Parathyroid adenoma (tissue), 2 donors: ENCODE measurements at regions not wholly inside any gene's neighbourhood (a gene's known extent, or its start where the extent isn't known, plus 50 kb on each side); places are given as distances from the start of the nearest gene placed in this dataset.

Experiments
- H2AFZ ChIP-seq: fragments of 300-600 bp; sonication (generic); one replicate; pipeline ENCODE4 v1.7.0; 2017; ENCODE audit warnings: antibody characterized with exemption, mild to moderate bottlenecking
- H3K27ac ChIP-seq: fragments of 300-600 bp; sonication (generic); one replicate; pipeline ENCODE4 v1.7.0; 2017
- H3K27me3 ChIP-seq: fragments of 300-600 bp; sonication (generic); one replicate; pipeline ENCODE4 v1.7.0; 2017; ENCODE audit warnings: low read length; ENCODE audit not compliant: control insufficient read depth, insufficient read depth
- H3K36me3 ChIP-seq: fragments of 300-600 bp; sonication (generic); one replicate; pipeline ENCODE4 v1.7.0; 2017; ENCODE audit warnings: low read length; ENCODE audit not compliant: control insufficient read depth, insufficient read depth
- H3K4me1 ChIP-seq: fragments of 300-600 bp; sonication (generic); one replicate; pipeline ENCODE4 v1.7.0; 2017; ENCODE audit warnings: control low read depth
- H3K4me2 ChIP-seq: fragments of 300-600 bp; sonication (generic); one replicate; pipeline ENCODE4 v1.7.0; 2017; ENCODE audit warnings: low read length
- H3K4me3 ChIP-seq: fragments of 300-600 bp; sonication (generic); one replicate; pipeline ENCODE4 v1.7.0; 2017; ENCODE audit warnings: low read depth, low read length
- H3K79me2 ChIP-seq: fragments of 300-600 bp; sonication (generic); one replicate; pipeline ENCODE4 v1.7.0; 2017; ENCODE audit warnings: control low read depth
- H3K9ac ChIP-seq: fragments of 300-600 bp; sonication (generic); one replicate; pipeline ENCODE4 v1.7.0; 2017; ENCODE audit warnings: mild to moderate bottlenecking
- H3K9me3 ChIP-seq: fragments of 300-600 bp; sonication (generic); one replicate; pipeline ENCODE4 v1.7.0; 2017; ENCODE audit warnings: low read length; ENCODE audit not compliant: control insufficient read depth
- CTCF ChIP-seq: fragments of 300-600 bp; sonication (generic); IDR thresholded peaks from one replicate; pipeline ENCODE4 v1.7.0; 2017; ENCODE audit warnings: antibody characterized with exemption, mild to moderate bottlenecking
- donor health status: primary hyperparathyroidism.

DNA sequence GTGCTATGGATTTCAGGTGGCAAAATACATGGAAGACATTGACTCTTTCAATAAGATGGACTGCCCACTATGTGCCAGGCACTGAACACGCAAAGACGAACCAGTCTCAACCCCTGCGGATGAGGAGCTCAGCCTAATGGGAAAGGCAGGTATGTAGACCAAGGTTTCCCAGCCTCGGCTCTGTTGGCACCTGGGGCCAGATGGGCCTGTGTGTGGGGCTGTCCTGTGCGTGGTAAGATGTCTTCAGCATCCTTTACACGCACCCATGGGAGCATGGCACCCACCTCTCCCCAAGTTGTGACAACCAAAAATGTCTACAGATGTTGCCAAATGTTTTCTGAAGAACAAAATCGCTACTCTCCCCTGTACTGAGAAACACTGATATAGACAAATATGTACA, 82.6 kb upstream of the FOXQ1 start:
- Histone ChIP-seq H3K27me3 (no peaks in the 10 kb centered on the region), H3K9ac (no peak overlapping the region), H3K79me2 (no peaks in the 10 kb centered on the region), H3K9me3 (no peaks in the 10 kb centered on the region), H3K4me3 (no peak overlapping the region), H3K4me2 (no peak overlapping the region), H2AFZ (no peak overlapping the region), H3K4me1 (no peaks in the 10 kb centered on the region), H3K27ac (no peak overlapping the region), H3K36me3 (no peaks in the 10 kb centered on the region)
- no peak for TF ChIP-seq CTCF

DNA sequence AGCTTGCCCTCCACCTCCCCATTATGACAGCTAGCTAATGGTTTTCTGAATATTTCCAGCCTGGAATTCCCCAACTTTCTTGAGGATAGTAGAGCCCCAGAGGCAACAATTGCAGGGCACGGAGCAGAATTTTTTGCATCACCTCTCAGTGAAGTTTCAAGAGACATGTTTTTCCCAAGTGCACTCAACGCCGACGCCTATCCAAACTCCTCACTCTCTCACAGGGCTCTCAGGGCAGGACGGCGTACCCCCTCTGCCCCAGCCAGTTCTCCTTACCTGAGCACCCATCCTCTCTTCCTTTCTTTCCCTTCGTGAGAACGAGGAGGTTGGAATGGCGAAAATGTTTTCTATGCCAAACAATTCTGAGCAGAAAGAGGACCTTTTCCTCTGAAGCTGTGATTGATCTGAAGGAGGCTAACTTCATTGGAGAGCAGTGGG, 83.1 kb upstream of the FOXQ1 start:
- Histone ChIP-seq H3K27ac (no peak overlapping the region), H3K4me1 (no peaks in the 10 kb centered on the region), H3K9me3 (no peaks in the 10 kb centered on the region), H3K9ac (no peak overlapping the region), H3K79me2 (no peaks in the 10 kb centered on the region), H3K4me3 (no peak overlapping the region), H3K36me3 (no peaks in the 10 kb centered on the region), H3K27me3 (no peaks in the 10 kb centered on the region), H2AFZ (no peak overlapping the region), H3K4me2 (no peak overlapping the region)
- no peak for TF ChIP-seq CTCF

- Histone ChIP-seq H2AFZ (no peak overlapping the region), H3K9me3 (no peaks in the 10 kb centered on the region), H3K9ac (no peak overlapping the region), H3K4me3 (no peak overlapping the region), H3K27ac (no peak overlapping the region), H3K4me1 (no peaks in the 10 kb centered on the region), H3K36me3 (no peaks in the 10 kb centered on the region), H3K27me3 (no peaks in the 10 kb centered on the region), H3K4me2 (no peak overlapping the region), H3K79me2 (no peaks in the 10 kb centered on the region)
- TF ChIP-seq CTCF = no peak
These were observed 83.8 kb upstream of the FOXQ1 start for GRCh38 chr6:1227935-1228753.

GRCh38 chr6:1227600-1227934, 84.3 kb upstream of the FOXQ1 start:
- no peak overlapping the region for H2AFZ ChIP-seq
- H3K79me2 ChIP-seq = no peaks in the 10 kb centered on the region
- no peak overlapping the region for H3K9ac ChIP-seq
- no peaks in the 10 kb centered on the region for H3K36me3 ChIP-seq
- no peaks in the 10 kb centered on the region for H3K4me1 ChIP-seq
- H3K27me3 ChIP-seq = no peaks in the 10 kb centered on the region
- no peak overlapping the region for H3K4me3 ChIP-seq
- H3K9me3 ChIP-seq = no peaks in the 10 kb centered on the region
- no peak overlapping the region for H3K4me2 ChIP-seq
- TF ChIP-seq CTCF = no peak
- no peak overlapping the region for H3K27ac ChIP-seq
